NCI-H187 treated with DMSO at 0.1 percent for 48 hours (cell line): ENCODE measurements at regions not wholly inside any gene's neighbourhood (a gene's known extent, or its start where the extent isn't known, plus 50 kb on each side); places are given as distances from the start of the nearest gene placed in this dataset.
A peak's percentile ranks its signal among the peaks of the same experiment; 100 is the strongest.

Source experiments
- DNase-seq: peaks from one replicate; lab custom pipeline; 2025; lab: John Stamatoyannopoulos, UW

GRCh38 chr6:168212362-168212761 is 107.2 kb downstream of the DACT2 start:
- DNase-seq = no peak

GRCh38 chr6:168211681-168212080 is 107.9 kb downstream of the DACT2 start:
- DNase-seq = no peak

GRCh38 chr6:168210239-168211105 is 109.1 kb downstream of the DACT2 start:
- DNase-seq = no peak

- no peak for DNase-seq
Observed at GRCh38 chr6:168209420-168209819, 110.2 kb downstream of the DACT2 start.

GRCh38 chr6:168208854-168209253 is 110.7 kb downstream of the DACT2 start:
- DNase-seq = no peak

GRCh38 chr6:168208402-168208801 is 111.2 kb downstream of the DACT2 start:
- no peak for DNase-seq

- DNase-seq = no peak
Observed at GRCh38 chr6:168207421-168208175, 112.0 kb downstream of the DACT2 start.

GRCh38 chr6:168206661-168207274 is 112.8 kb downstream of the DACT2 start:
- no peak for DNase-seq

- no peak for DNase-seq
Observed at GRCh38 chr6:168206186-168206585, 113.4 kb downstream of the DACT2 start.

GRCh38 chr6:168201799-168202198 is 117.8 kb downstream of the DACT2 start:
- no peak for DNase-seq

GRCh38 chr6:168201383-168201782 is 118.2 kb downstream of the DACT2 start:
- no peak for DNase-seq

GRCh38 chr6:168200571-168201134 is 118.9 kb downstream of the DACT2 start:
- DNase-seq = no peak

- no peak for DNase-seq
Observed at GRCh38 chr6:168198302-168199180, 119.5 kb upstream of the FRMD1 start.

- DNase-seq = no peak
Observed at GRCh38 chr6:168197636-168198301, 118.8 kb upstream of the FRMD1 start.

- no peak for DNase-seq
Observed at GRCh38 chr6:168196881-168197635, 118.0 kb upstream of the FRMD1 start.

- DNase-seq = peak; percentile 48
Observed at GRCh38 chr6:168196385-168196860, 117.4 kb upstream of the FRMD1 start.

GRCh38 chr6:168195712-168196111 is 116.7 kb upstream of the FRMD1 start:
- DNase-seq = no peak

GRCh38 chr6:168194732-168195567 is 115.9 kb upstream of the FRMD1 start:
- no peak for DNase-seq
